Endothelial cell of umbilical vein (primary cell): ENCODE measurements at regions not wholly inside any gene's neighbourhood (a gene's known extent, or its start where the extent isn't known, plus 50 kb on each side); places are given as distances from the start of the nearest gene placed in this dataset.

Experiments
- BruUV-seq: library from RNA; stranded (reverse); fragments of 400-500 nt; replicated peaks from 2 replicates; lab custom pipeline; 2021; lab: Mats Ljungman, UMichigan
- CTCF ChIA-PET: fragments of 300-600, 350-600 bp; sonication (Branson Sonifier 250); formaldehyde crosslinking; loops from one replicate; lab custom pipeline; 2021; ENCODE audit warnings: antibody characterized with exemption, inconsistent platforms; lab: Charles Lee
- POLR2A ChIA-PET: fragments of 300-600, 350-600 bp; sonication (Branson Sonifier 250); formaldehyde crosslinking; loops from one replicate; lab custom pipeline; 2021; ENCODE audit warnings: antibody characterized with exemption, inconsistent platforms; lab: Charles Lee
- DNase-seq: peaks from one replicate; pipeline ENCODE4 v3.0.0-alpha.2; 2011; ENCODE audit warnings: low read depth, low spot score
- FAIRE-seq: peaks from 2 replicates; lab custom pipeline; 2011; peaks lifted over from hg19 to GRCh38; lab: Jason Lieb, UNC
- H2AFZ ChIP-seq: 2 replicates; pipeline ENCODE4 v1.6.0; 2012; ENCODE audit warnings: low read depth, low read length, control low read depth, inconsistent platforms
- H3K27ac ChIP-seq: 2 replicates; pipeline ENCODE4 v1.5.1; 2011; ENCODE audit warnings: low read depth, mild to moderate bottlenecking, control low read depth, low read length, moderate library complexity; ENCODE audit not compliant: insufficient read depth
- H3K27me3 ChIP-seq, 2 experiments: 2 replicates each; pipeline versions ENCODE4 v1.6.0 to v1.6.1; 2011; ENCODE audit warnings: low read length in 2 of 2, mixed read lengths in 1 of 2; ENCODE audit not compliant: control insufficient read depth in 2 of 2, insufficient read depth in 2 of 2
- H3K36me3 ChIP-seq, 2 experiments: 2 replicates in 1 of 2; 3 replicates in 1 of 2; pipeline ENCODE4 v1.5.1; 2011; ENCODE audit warnings: low read length in 2 of 2, mild to moderate bottlenecking in 1 of 2, moderate library complexity in 1 of 2; ENCODE audit not compliant: control insufficient read depth in 2 of 2, insufficient read depth in 2 of 2; ENCODE audit errors: extremely low read depth in 1 of 2
- H3K4me1 ChIP-seq: 3 replicates; pipeline ENCODE4 v1.5.1; 2011; ENCODE audit warnings: mild to moderate bottlenecking, low read length; ENCODE audit not compliant: control insufficient read depth, insufficient read depth; ENCODE audit errors: extremely low read depth
- H3K4me2 ChIP-seq: 2 replicates; pipeline ENCODE4 v1.6.1; 2011; ENCODE audit warnings: low read length, control low read depth, mixed read lengths; ENCODE audit not compliant: insufficient read depth
- H3K4me3 ChIP-seq, 3 experiments: fragments of 200-600 bp in 1 of 3; sonication (generic), shearing (Covaris generic) in 1 of 3; replicated peaks in 1 of 3; 2 replicates each; pipeline ENCODE4 v1.5.1; 2011 to 2016; ENCODE audit warnings: control low read depth in 3 of 3, low read length in 3 of 3, mild to moderate bottlenecking in 2 of 3, inconsistent platforms in 1 of 3, low read depth in 1 of 3, moderate library complexity in 1 of 3; ENCODE audit not compliant: insufficient read depth in 1 of 3
- H3K79me2 ChIP-seq: 2 replicates; pipeline ENCODE4 v1.6.0; 2012; ENCODE audit warnings: low read length, inconsistent platforms; ENCODE audit not compliant: control insufficient read depth, insufficient read depth
- H3K9ac ChIP-seq: replicated peaks from 2 replicates; pipeline ENCODE3; 2011; ENCODE audit warnings: low read length, control low read depth; ENCODE audit not compliant: insufficient read depth; ENCODE audit errors: extremely low read depth
- H3K9me1 ChIP-seq: replicated peaks from 3 replicates; pipeline ENCODE4 v1.6.0; 2011; ENCODE audit warnings: mild to moderate bottlenecking, low read length; ENCODE audit not compliant: control insufficient read depth, insufficient read depth; ENCODE audit errors: extremely low read depth
- H3K9me3 ChIP-seq: replicated peaks from 2 replicates; pipeline ENCODE4 v1.5.1; 2012; ENCODE audit warnings: low read length, inconsistent platforms; ENCODE audit not compliant: control insufficient read depth, insufficient read depth
- H4K20me1 ChIP-seq: replicated peaks from 2 replicates; pipeline ENCODE3; 2011; ENCODE audit warnings: mild to moderate bottlenecking, low read length; ENCODE audit not compliant: control insufficient read depth, insufficient read depth; ENCODE audit errors: extremely low read depth
- CTCF ChIP-seq, 2 donors: IDR thresholded peaks; 1 replicate in 1 of 2; 2 replicates in 1 of 2; pipeline ENCODE4 v1.5.1; 2011; ENCODE audit warnings: low read length in 2 of 2, mild to moderate bottlenecking in 2 of 2, moderate library complexity in 2 of 2, control low read depth in 1 of 2, inconsistent platforms in 1 of 2, low read depth in 1 of 2; ENCODE audit not compliant: insufficient read depth in 1 of 2; ENCODE audit errors: extremely low read depth in 1 of 2
- FOS ChIP-seq: IDR thresholded peaks from 2 replicates; pipeline ENCODE4 v1.6.1; 2011; ENCODE audit warnings: mild to moderate bottlenecking, low read length, moderate library complexity, borderline replicate concordance; ENCODE audit not compliant: insufficient read depth
- GATA2 ChIP-seq: IDR thresholded peaks from 2 replicates; pipeline ENCODE4 v1.7.0; 2011; ENCODE audit warnings: low read depth, mild to moderate bottlenecking, moderate library complexity, mixed read lengths, low read length; ENCODE audit not compliant: insufficient read length, insufficient read depth
- MAX ChIP-seq: IDR thresholded peaks from 2 replicates; pipeline ENCODE4 v1.6.1; 2011; ENCODE audit not compliant: insufficient read depth, insufficient read length
- MYC ChIP-seq: IDR thresholded peaks from one replicate; pipeline ENCODE4 v1.6.1; 2011; ENCODE audit warnings: mild to moderate bottlenecking, low read depth, low read length
- POLR2AphosphoS5 ChIP-seq: IDR thresholded peaks from 2 replicates; pipeline ENCODE4 v1.6.1; 2012; ENCODE audit warnings: low read depth, mild to moderate bottlenecking, control low read depth, low read length, moderate library complexity; ENCODE audit not compliant: insufficient read depth
- dilution Hi-C: fragments of 300-500 bp; cut with MboI; formaldehyde crosslinking; loops from one replicate; pipeline ENCODE4 v1.15.0; 2019; ENCODE audit warnings: low sequenced_read_pairs; ENCODE audit not compliant: extremely low pct_ligation_motif_present
- intact Hi-C: fragments of 100-400 bp; cut with micrococcal nuclease; formaldehyde crosslinking; loops from one replicate; pipeline ENCODE4 v1.10.0; 2022

- no TSS peak for BruUV-seq
- H2AFZ ChIP-seq: no peak overlapping the region
- no peak overlapping the region for H3K4me2 ChIP-seq
- peaks cover 0 to 2% of the 10 kb centered on the region in 2 experiments for H3K27me3 ChIP-seq
- CTCF ChIA-PET: interaction anchor here (1.2 to 1.3 kb wide), 2 partner anchors 381 to 1009 kb away, joined by 6 to 7 read pairs; no protein-coding TSS in a partner anchor
- no peak overlapping the region for H3K4me3 ChIP-seq
- TF ChIP-seq FOS: no peak
- no peak for TF ChIP-seq MAX
- no peak for TF ChIP-seq GATA2
- TF ChIP-seq POLR2AphosphoS5: no peak
- DNase-seq (no peak), FAIRE-seq (no peak)
- no peaks in the 10 kb centered on the region for H3K9me3 ChIP-seq
- H3K9me1 ChIP-seq: no peaks in the 10 kb centered on the region
- H3K79me2 ChIP-seq: no peaks in the 10 kb centered on the region
- dilution Hi-C loops (no loop called here), intact Hi-C loops (loop anchor here (10.0 kb wide), 1 partner anchor 494 kb away; no protein-coding TSS in a partner anchor)
- no peaks in the 10 kb centered on the region for H4K20me1 ChIP-seq
- H3K4me1 ChIP-seq: no peaks in the 10 kb centered on the region
- H3K9ac ChIP-seq: no peak overlapping the region
- H3K36me3 ChIP-seq: no peaks in the 10 kb centered on the region
- POLR2A ChIA-PET: no interaction called here
- no peak overlapping the region for H3K27ac ChIP-seq
Observed at GRCh38 chr16:64470916-64471315, 650.9 kb downstream of the CDH11 start.

GRCh38 chr16:64469906-64470702 lies 651.8 kb downstream of the CDH11 start:
- Histone ChIP-seq H3K27ac (no peak overlapping the region), H3K36me3 (no peaks in the 10 kb centered on the region), H4K20me1 (no peaks in the 10 kb centered on the region), H3K9ac (no peak overlapping the region), H2AFZ (no peak overlapping the region), H3K9me3 (no peaks in the 10 kb centered on the region), H3K4me3 (no peak overlapping the region), H3K4me1 (no peaks in the 10 kb centered on the region), H3K79me2 (no peaks in the 10 kb centered on the region), H3K9me1 (no peaks in the 10 kb centered on the region), H3K27me3 (peaks cover 0 to 2% of the 10 kb centered on the region in 2 experiments), H3K4me2 (no peak overlapping the region)
- no TSS peak for BruUV-seq
- intact Hi-C loops: loop anchor here (10.0 kb wide), 1 partner anchor 495 kb away; no protein-coding TSS in a partner anchor
- ChIA-PET CTCF (interaction anchor here (0.8 to 1.3 kb wide), 5 partner anchors 8 to 1008 kb away, joined by 3 to 7 read pairs (median 6); no protein-coding TSS in a partner anchor), POLR2A (no interaction called here)
- dilution Hi-C loops: no loop called here
- TF ChIP-seq CTCF (IDR thresholded peaks at IDR 0.05; ENCODE audit: extremely low read depth in 1 of 2, insufficient read depth in 1 of 2, low read depth in 1 of 2, low read length in 2 of 2) (peak in 1 of 2 donors; percentile 18), MYC (no peak)
- FAIRE-seq: no peak
- DNase-seq: peak; percentile 8
